AG09309 (cell line): ENCODE measurements at regions not wholly inside any gene's neighbourhood (a gene's known extent, or its start where the extent isn't known, plus 50 kb on each side); places are given as distances from the start of the nearest gene placed in this dataset.

ENCODE experiments used
- DNase-seq: peaks from one replicate; pipeline ENCODE4 v3.0.0-alpha.2; 2010; ENCODE audit warnings: low read depth
- H3K4me3 ChIP-seq: 2 replicates; pipeline ENCODE4 v1.5.1; 2011; ENCODE audit warnings: mild to moderate bottlenecking, low read depth, low read length, moderate library complexity; ENCODE audit not compliant: control insufficient read depth
- CTCF ChIP-seq: IDR thresholded peaks from 2 replicates; pipeline ENCODE4 v1.5.1; 2011; ENCODE audit warnings: mild to moderate bottlenecking, low read depth, low read length, inconsistent platforms; ENCODE audit not compliant: insufficient read depth, control insufficient read depth; ENCODE audit errors: missing control alignments

GRCh38 chr6:8831366-8832152 is 396.2 kb upstream of the SLC35B3 start:
- TF ChIP-seq CTCF: no peak
- H3K4me3 ChIP-seq: no peak overlapping the region
- DNase-seq: no peak

GRCh38 chr6:8830794-8831193 is 395.4 kb upstream of the SLC35B3 start:
- no peak for DNase-seq
- no peak overlapping the region for H3K4me3 ChIP-seq
- no peak for TF ChIP-seq CTCF

GRCh38 chr6:8829796-8830195 is 394.5 kb upstream of the SLC35B3 start:
- H3K4me3 ChIP-seq: no peak overlapping the region
- TF ChIP-seq CTCF: no peak
- no peak for DNase-seq

DNA sequence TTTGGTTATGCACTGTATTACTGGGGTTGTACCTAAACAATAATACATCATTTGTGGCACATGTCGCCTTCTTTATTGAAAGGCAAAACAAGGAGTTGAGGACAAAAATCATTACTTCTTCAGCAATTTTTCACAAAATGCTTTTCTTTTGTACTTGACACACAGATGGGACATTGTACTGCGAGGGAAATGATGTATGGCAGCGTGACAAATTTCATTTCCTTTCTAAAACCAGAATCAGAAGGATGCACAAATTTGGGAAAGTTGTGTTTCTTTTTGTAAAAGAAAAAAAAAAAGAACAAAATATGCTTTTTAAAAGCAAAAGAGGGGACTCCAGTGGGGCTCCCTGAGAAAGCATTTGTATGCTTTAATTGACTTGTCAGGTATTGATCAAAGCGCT is 394.0 kb upstream of the SLC35B3 start:
- TF ChIP-seq CTCF: no peak
- DNase-seq: no peak
- no peak overlapping the region for H3K4me3 ChIP-seq

DNA sequence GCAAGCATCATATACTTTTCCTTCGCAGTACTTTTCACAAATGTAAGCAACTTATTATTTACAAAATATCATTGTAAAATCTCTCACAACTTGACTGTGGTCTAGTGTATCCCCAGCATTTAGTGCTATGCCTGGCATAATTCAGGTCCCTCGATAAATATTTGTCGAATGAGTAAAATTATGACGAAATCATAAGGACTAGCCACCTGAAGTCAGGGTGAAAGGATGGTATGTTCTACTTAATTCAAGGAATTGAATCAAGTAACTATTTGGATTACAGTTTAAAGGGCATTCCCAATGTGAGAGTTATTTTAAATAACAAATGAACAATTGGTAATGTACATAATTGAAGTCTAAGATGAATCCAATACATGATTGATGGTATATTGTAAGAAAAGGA is 393.0 kb upstream of the SLC35B3 start:
- TF ChIP-seq CTCF: no peak

GRCh38 chr6:8825726-8826125 is 390.4 kb upstream of the SLC35B3 start:
- DNase-seq: no peak
- H3K4me3 ChIP-seq: no peak overlapping the region

More for the DNA sequence above, 393.0 kb upstream of the SLC35B3 start:
- no peak for DNase-seq
- H3K4me3 ChIP-seq: no peak overlapping the region

More at GRCh38 chr6:8825726-8826125, 390.4 kb upstream of the SLC35B3 start:
- TF ChIP-seq CTCF: no peak
